ENCODE measurements at regions not wholly inside any gene's neighbourhood (a gene's known extent, or its start where the extent isn't known, plus 50 kb on each side); places are given as distances from the start of the nearest gene placed in this dataset.

GRCh38 chr13:105658431-105658830 is 877.0 kb downstream of the EFNB2 start:
- peaks cover 0 to 8% (median 2%) of the 10 kb centered on the region in 7 donors for H3K9me3 Mint-ChIP-seq
- DNase-seq, result no peak
- no peaks in the 10 kb centered on the region for H3K36me3 Mint-ChIP-seq
- H3K4me1 Mint-ChIP-seq, result no peaks in the 10 kb centered on the region
- no peak overlapping the region for H3K4me3 Mint-ChIP-seq
- no peak for ATAC-seq (ENCODE audit: low read depth in 2 of 2)
- no peaks in the 10 kb centered on the region for H3K27me3 Mint-ChIP-seq
- no peak overlapping the region for H3K27ac Mint-ChIP-seq

GRCh38 chr13:105655046-105655445 is 880.4 kb downstream of the EFNB2 start:
- H3K4me1 Mint-ChIP-seq, result no peaks in the 10 kb centered on the region
- H3K4me3 Mint-ChIP-seq, result no peak overlapping the region
- H3K9me3 Mint-ChIP-seq, result peaks cover 0 to 11% (median 4%) of the 10 kb centered on the region in 7 donors
- ATAC-seq (ENCODE audit: low read depth in 2 of 2) (no peak), DNase-seq (no peak)
- H3K27me3 Mint-ChIP-seq, result no peaks in the 10 kb centered on the region
- no peaks in the 10 kb centered on the region for H3K36me3 Mint-ChIP-seq
- H3K27ac Mint-ChIP-seq, result no peak overlapping the region

GRCh38 chr13:105643966-105644365 is 891.5 kb downstream of the EFNB2 start:
- H3K36me3 Mint-ChIP-seq, result no peaks in the 10 kb centered on the region
- no peaks in the 10 kb centered on the region for H3K27me3 Mint-ChIP-seq
- DNase-seq (no peak), ATAC-seq (ENCODE audit: low read depth in 2 of 2) (no peak)
- no peak overlapping the region for H3K4me3 Mint-ChIP-seq
- no peak overlapping the region for H3K27ac Mint-ChIP-seq
- H3K4me1 Mint-ChIP-seq, result no peaks in the 10 kb centered on the region
- H3K9me3 Mint-ChIP-seq, result peaks cover 6 to 24% (median 13%) of the 10 kb centered on the region in 7 donors

GRCh38 chr13:105642511-105642958 is 892.9 kb downstream of the EFNB2 start:
- DNase-seq (no peak), ATAC-seq (ENCODE audit: low read depth in 2 of 2) (no peak)
- no peaks in the 10 kb centered on the region for H3K27me3 Mint-ChIP-seq
- H3K4me3 Mint-ChIP-seq, result no peak overlapping the region
- H3K36me3 Mint-ChIP-seq, result no peaks in the 10 kb centered on the region
- no peak overlapping the region for H3K27ac Mint-ChIP-seq
- no peaks in the 10 kb centered on the region for H3K4me1 Mint-ChIP-seq
- H3K9me3 Mint-ChIP-seq, result peaks cover 0 to 12% (median 6%) of the 10 kb centered on the region in 7 donors

GRCh38 chr13:105641121-105641520 is 894.3 kb downstream of the EFNB2 start:
- ATAC-seq (ENCODE audit: low read depth in 2 of 2) (no peak), DNase-seq (no peak)
- H3K27me3 Mint-ChIP-seq, result no peaks in the 10 kb centered on the region
- no peaks in the 10 kb centered on the region for H3K36me3 Mint-ChIP-seq
- no peak overlapping the region for H3K4me3 Mint-ChIP-seq
- peaks cover 0 to 12% (median 4%) of the 10 kb centered on the region in 7 donors for H3K9me3 Mint-ChIP-seq
- no peak overlapping the region for H3K27ac Mint-ChIP-seq
- H3K4me1 Mint-ChIP-seq, result no peaks in the 10 kb centered on the region

GRCh38 chr13:105638426-105638825 is 897.0 kb downstream of the EFNB2 start:
- H3K36me3 Mint-ChIP-seq, result no peaks in the 10 kb centered on the region
- H3K27ac Mint-ChIP-seq, result no peak overlapping the region
- H3K4me3 Mint-ChIP-seq, result no peak overlapping the region
- no peaks in the 10 kb centered on the region for H3K27me3 Mint-ChIP-seq
- no peak for DNase-seq
- H3K9me3 Mint-ChIP-seq, result peaks cover 0 to 5% (median 4%) of the 10 kb centered on the region in 7 donors
- no peaks in the 10 kb centered on the region for H3K4me1 Mint-ChIP-seq
- ATAC-seq (ENCODE audit: low read depth in 2 of 2), result no peak

- no peaks in the 10 kb centered on the region for H3K36me3 Mint-ChIP-seq
- no peak for DNase-seq
- H3K9me3 Mint-ChIP-seq, result peaks cover 0 to 2% (median 0%) of the 10 kb centered on the region in 7 donors
- no peaks in the 10 kb centered on the region for H3K4me1 Mint-ChIP-seq
- ATAC-seq (ENCODE audit: low read depth in 2 of 2), result no peak
- H3K27me3 Mint-ChIP-seq, result no peaks in the 10 kb centered on the region
- H3K4me3 Mint-ChIP-seq, result no peak overlapping the region
- H3K27ac Mint-ChIP-seq, result no peak overlapping the region
Observed at GRCh38 chr13:105634059-105634458, 901.4 kb downstream of the EFNB2 start.

- H3K27ac Mint-ChIP-seq, result no peak overlapping the region
- no peak for ATAC-seq (ENCODE audit: low read depth in 2 of 2)
- no peaks in the 10 kb centered on the region for H3K4me1 Mint-ChIP-seq
- no peak for DNase-seq
- H3K27me3 Mint-ChIP-seq, result no peaks in the 10 kb centered on the region
- H3K9me3 Mint-ChIP-seq, result peaks cover 0 to 2% (median 0%) of the 10 kb centered on the region in 7 donors
- H3K36me3 Mint-ChIP-seq, result no peaks in the 10 kb centered on the region
- no peak overlapping the region for H3K4me3 Mint-ChIP-seq
Observed at GRCh38 chr13:105630431-105630830, 905.0 kb downstream of the EFNB2 start.

- no peak for DNase-seq
- H3K36me3 Mint-ChIP-seq, result no peaks in the 10 kb centered on the region
- no peak overlapping the region for H3K4me3 Mint-ChIP-seq
- no peak for ATAC-seq (ENCODE audit: low read depth in 2 of 2)
- no peak overlapping the region for H3K27ac Mint-ChIP-seq
- peaks cover 0 to 3% (median 0%) of the 10 kb centered on the region in 7 donors for H3K9me3 Mint-ChIP-seq
- no peaks in the 10 kb centered on the region for H3K4me1 Mint-ChIP-seq
- no peaks in the 10 kb centered on the region for H3K27me3 Mint-ChIP-seq
Observed at GRCh38 chr13:105627270-105627669, 908.2 kb downstream of the EFNB2 start.

GRCh38 chr13:105625691-105626090 is 909.8 kb downstream of the EFNB2 start:
- DNase-seq, result no peak
- Mint-ChIP-seq H3K4me1 (no peaks in the 10 kb centered on the region), H3K27ac (no peak overlapping the region), H3K9me3 (peaks cover 0 to 3% (median 0%) of the 10 kb centered on the region in 7 donors), H3K27me3 (no peaks in the 10 kb centered on the region), H3K4me3 (no peak overlapping the region), H3K36me3 (no peaks in the 10 kb centered on the region)
- no peak for ATAC-seq (ENCODE audit: low read depth in 2 of 2)

- no peaks in the 10 kb centered on the region for H3K27me3 Mint-ChIP-seq
- no peak overlapping the region for H3K27ac Mint-ChIP-seq
- DNase-seq, result no peak
- no peaks in the 10 kb centered on the region for H3K36me3 Mint-ChIP-seq
- H3K4me1 Mint-ChIP-seq, result no peaks in the 10 kb centered on the region
- ATAC-seq (ENCODE audit: low read depth in 2 of 2), result no peak
- H3K9me3 Mint-ChIP-seq, result peaks cover 0 to 7% (median 2%) of the 10 kb centered on the region in 7 donors
- H3K4me3 Mint-ChIP-seq, result no peak overlapping the region
Observed at GRCh38 chr13:105616333-105617075, 919.0 kb downstream of the EFNB2 start.

GRCh38 chr13:105612541-105612940 is 922.9 kb downstream of the EFNB2 start:
- Mint-ChIP-seq H3K36me3 (no peaks in the 10 kb centered on the region), H3K27ac (no peak overlapping the region), H3K27me3 (no peaks in the 10 kb centered on the region), H3K9me3 (peaks cover 0 to 2% (median 0%) of the 10 kb centered on the region in 7 donors), H3K4me1 (no peaks in the 10 kb centered on the region), H3K4me3 (no peak overlapping the region)
- no peak for ATAC-seq (ENCODE audit: low read depth in 2 of 2)
- no peak for DNase-seq

- Mint-ChIP-seq H3K9me3 (peaks cover 0 to 2% (median 0%) of the 10 kb centered on the region in 7 donors), H3K27ac (no peak overlapping the region), H3K4me3 (no peak overlapping the region), H3K36me3 (no peaks in the 10 kb centered on the region), H3K27me3 (no peaks in the 10 kb centered on the region), H3K4me1 (no peaks in the 10 kb centered on the region)
- no peak for DNase-seq
- ATAC-seq (ENCODE audit: low read depth in 2 of 2), result no peak
Observed at GRCh38 chr13:105611424-105611823, 924.0 kb downstream of the EFNB2 start.

GRCh38 chr13:105608104-105608503 is 927.4 kb downstream of the EFNB2 start:
- no peak for DNase-seq
- Mint-ChIP-seq H3K9me3 (peaks cover 0 to 5% (median 0%) of the 10 kb centered on the region in 7 donors), H3K4me1 (no peaks in the 10 kb centered on the region), H3K27ac (no peak overlapping the region), H3K4me3 (no peak overlapping the region), H3K36me3 (no peaks in the 10 kb centered on the region), H3K27me3 (no peaks in the 10 kb centered on the region)
- ATAC-seq (ENCODE audit: low read depth in 2 of 2), result no peak

Data from naive B cell (primary cell).